AG04450 (cell line): ENCODE measurements at regions not wholly inside any gene's neighbourhood (a gene's known extent, or its start where the extent isn't known, plus 50 kb on each side); places are given as distances from the start of the nearest gene placed in this dataset.
"Not testable (repeated sequence)": the region's sequence is repeated elsewhere in the genome, so short reads cannot be mapped to it uniquely, and the experiment has no call there.

Source experiments
- CTCF ChIA-PET: fragments of 300-600, 350-600 bp; formaldehyde crosslinking; extraction: SDS; loops from one replicate; lab custom pipeline; 2022; ENCODE audit warnings: antibody characterized with exemption, inconsistent platforms; lab: Charles Lee
- POLR2A ChIA-PET: fragments of 350-600 bp; formaldehyde crosslinking; extraction: SDS; loops from one replicate; lab custom pipeline; 2021; ENCODE audit warnings: antibody characterized with exemption, inconsistent platforms; lab: Yijun Ruan, JAX
- DNase-seq: peaks from one replicate; pipeline ENCODE4 v3.0.0-alpha.2; 2011; ENCODE audit warnings: low read depth, low spot score
- H3K27ac ChIP-seq: one replicate; pipeline ENCODE4 v1.5.1; 2012; ENCODE audit warnings: low read depth, low read length, control low read depth
- H3K27me3 ChIP-seq: one replicate; pipeline ENCODE4 v1.6.0; 2012; ENCODE audit warnings: low read length; ENCODE audit not compliant: control insufficient read depth, insufficient read depth
- H3K4me3 ChIP-seq: 2 replicates; pipeline ENCODE4 v1.5.1; 2011; ENCODE audit warnings: mild to moderate bottlenecking, low read depth, low read length, control low read depth
- H3K9me3 ChIP-seq: 2 replicates; pipeline ENCODE4 v1.5.1; 2012; ENCODE audit warnings: low read length; ENCODE audit not compliant: control insufficient read depth, insufficient read depth
- CTCF ChIP-seq: IDR thresholded peaks from 2 replicates; pipeline ENCODE4 v1.5.1; 2011; ENCODE audit warnings: low read depth, low read length, control low read depth, inconsistent platforms

GRCh38 chr14:105733081-105734065 lies 207.0 kb downstream of the TMEM121 start:
- Histone ChIP-seq H3K27ac (no peak overlapping the region), H3K4me3 (no peak overlapping the region), H3K27me3 (no peaks in the 10 kb centered on the region), H3K9me3 (peaks cover 51% of the 10 kb centered on the region)
- DNase-seq: no peak
- no peak for TF ChIP-seq CTCF
- ChIA-PET POLR2A (no interaction called here), CTCF (no interaction called here)

GRCh38 chr14:105734241-105734640 lies 207.9 kb downstream of the TMEM121 start:
- POLR2A ChIA-PET, H3K27ac ChIP-seq, CTCF ChIA-PET, H3K27me3 ChIP-seq, H3K4me3 ChIP-seq, DNase-seq: not testable (repeated sequence)
- peaks cover 60% of the 10 kb centered on the region for H3K9me3 ChIP-seq

GRCh38 chr14:105736331-105736730 lies 209.9 kb downstream of the TMEM121 start:
- DNase-seq, H3K27me3 ChIP-seq, H3K27ac ChIP-seq, POLR2A ChIA-PET, H3K4me3 ChIP-seq, CTCF ChIA-PET: not testable (repeated sequence)
- peaks cover 60% of the 10 kb centered on the region for H3K9me3 ChIP-seq

- POLR2A ChIA-PET: no interaction called here
- DNase-seq: no peak
- TF ChIP-seq CTCF: no peak
- Histone ChIP-seq H3K4me3 (no peak overlapping the region), H3K27ac (no peak overlapping the region), H3K9me3 (peaks cover 62% of the 10 kb centered on the region), H3K27me3 (no peaks in the 10 kb centered on the region)
- CTCF ChIA-PET: no interaction called here
Measured at GRCh38 chr14:105737504-105738246, 211.3 kb downstream of the TMEM121 start.

GRCh38 chr14:105738638-105739037 lies 212.3 kb downstream of the TMEM121 start:
- TF ChIP-seq CTCF: no peak
- no peak overlapping the region for H3K27ac ChIP-seq
- ChIA-PET CTCF (no interaction called here), POLR2A (no interaction called here)
- no peak for DNase-seq
- H3K27me3 ChIP-seq: no peaks in the 10 kb centered on the region
- H3K4me3 ChIP-seq: no peak overlapping the region
- peaks cover 60% of the 10 kb centered on the region for H3K9me3 ChIP-seq
